ENCODE measurements at regions not wholly inside any gene's neighbourhood (a gene's known extent, or its start where the extent isn't known, plus 50 kb on each side); places are given as distances from the start of the nearest gene placed in this dataset.

DNA sequence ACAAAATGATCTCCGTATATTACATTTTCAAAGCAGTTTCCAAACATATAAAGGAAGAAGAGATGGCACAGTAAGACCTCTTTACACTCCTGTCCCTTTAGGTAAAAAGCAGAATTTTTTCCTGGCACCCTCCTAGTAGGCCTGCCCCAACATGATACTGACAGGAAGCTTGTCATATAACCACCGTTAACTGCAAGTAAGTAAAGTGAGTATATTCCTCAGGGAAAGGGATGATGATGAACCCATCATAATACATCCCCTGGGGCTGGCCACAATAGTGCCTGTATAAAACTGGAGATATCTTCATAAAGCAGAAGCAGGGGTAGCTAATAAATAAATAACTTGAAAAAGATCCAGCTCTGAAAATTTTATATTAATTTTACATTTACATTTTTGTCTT is 893.0 kb downstream of the DIPK2A start:
- no peak for TF ChIP-seq EZH2 (IDR thresholded peaks at IDR 0.05; ENCODE audit: low read depth)
- TF ChIP-seq, protein P1, sequence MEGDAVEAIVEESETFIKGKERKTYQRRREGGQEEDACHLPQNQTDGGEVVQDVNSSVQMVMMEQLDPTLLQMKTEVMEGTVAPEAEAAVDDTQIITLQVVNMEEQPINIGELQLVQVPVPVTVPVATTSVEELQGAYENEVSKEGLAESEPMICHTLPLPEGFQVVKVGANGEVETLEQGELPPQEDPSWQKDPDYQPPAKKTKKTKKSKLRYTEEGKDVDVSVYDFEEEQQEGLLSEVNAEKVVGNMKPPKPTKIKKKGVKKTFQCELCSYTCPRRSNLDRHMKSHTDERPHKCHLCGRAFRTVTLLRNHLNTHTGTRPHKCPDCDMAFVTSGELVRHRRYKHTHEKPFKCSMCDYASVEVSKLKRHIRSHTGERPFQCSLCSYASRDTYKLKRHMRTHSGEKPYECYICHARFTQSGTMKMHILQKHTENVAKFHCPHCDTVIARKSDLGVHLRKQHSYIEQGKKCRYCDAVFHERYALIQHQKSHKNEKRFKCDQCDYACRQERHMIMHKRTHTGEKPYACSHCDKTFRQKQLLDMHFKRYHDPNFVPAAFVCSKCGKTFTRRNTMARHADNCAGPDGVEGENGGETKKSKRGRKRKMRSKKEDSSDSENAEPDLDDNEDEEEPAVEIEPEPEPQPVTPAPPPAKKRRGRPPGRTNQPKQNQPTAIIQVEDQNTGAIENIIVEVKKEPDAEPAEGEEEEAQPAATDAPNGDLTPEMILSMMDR (conservative IDR thresholded peaks at IDR 0.05): no peak

Data from PC-9 (cell line).